HG03432 (cell line): ENCODE measurements at regions not wholly inside any gene's neighbourhood (a gene's known extent, or its start where the extent isn't known, plus 50 kb on each side); places are given as distances from the start of the nearest gene placed in this dataset.

Source experiments
- ATAC-seq: cut with Tn5 transposase; IDR thresholded peaks from one replicate; pipeline ENCODE4 v1.9.1; 2021; ENCODE audit warnings: mild to moderate bottlenecking, moderate library complexity; ENCODE audit not compliant: unreplicated experiment

GRCh38 chr20:17012546-17013226, 214.2 kb upstream of the PCSK2 start:
- ATAC-seq = no peak

- no peak for ATAC-seq
Observed at GRCh38 chr20:17014217-17014616, 212.6 kb upstream of the PCSK2 start.

GRCh38 chr20:17014756-17015366, 212.0 kb upstream of the PCSK2 start:
- no peak for ATAC-seq

- ATAC-seq = no peak
Observed at GRCh38 chr20:17017232-17017631, 209.6 kb upstream of the PCSK2 start.

GRCh38 chr20:17021481-17021880, 205.4 kb upstream of the PCSK2 start:
- ATAC-seq = no peak

- no peak for ATAC-seq
Observed at GRCh38 chr20:17023036-17023435, 203.8 kb upstream of the PCSK2 start.

GRCh38 chr20:17023806-17024205, 203.0 kb upstream of the PCSK2 start:
- ATAC-seq = no peak

- no peak for ATAC-seq
Observed at GRCh38 chr20:17024513-17025119, 202.2 kb upstream of the PCSK2 start.

- ATAC-seq = no peak
Observed at GRCh38 chr20:17026346-17026745, 200.5 kb upstream of the PCSK2 start.

GRCh38 chr20:17029698-17030097, 197.1 kb upstream of the PCSK2 start:
- ATAC-seq = no peak

- ATAC-seq = no peak
Observed at GRCh38 chr20:17036541-17036940, 190.3 kb upstream of the PCSK2 start.

GRCh38 chr20:17042122-17042521, 184.7 kb upstream of the PCSK2 start:
- ATAC-seq = no peak

GRCh38 chr20:17043323-17043722, 183.5 kb upstream of the PCSK2 start:
- ATAC-seq = no peak

GRCh38 chr20:17044891-17045290, 181.9 kb upstream of the PCSK2 start:
- ATAC-seq = no peak

GRCh38 chr20:17059465-17059864, 167.4 kb upstream of the PCSK2 start:
- ATAC-seq = no peak

- ATAC-seq = no peak
Observed at GRCh38 chr20:17061715-17062114, 165.1 kb upstream of the PCSK2 start.

GRCh38 chr20:17062712-17063111, 164.1 kb upstream of the PCSK2 start:
- no peak for ATAC-seq

GRCh38 chr20:17066902-17067301, 159.9 kb upstream of the PCSK2 start:
- ATAC-seq = no peak

- no peak for ATAC-seq
Observed at GRCh38 chr20:17068084-17068711, 158.6 kb upstream of the PCSK2 start.

- ATAC-seq = no peak
Observed at GRCh38 chr20:17077030-17077429, 149.8 kb upstream of the PCSK2 start.

- no peak for ATAC-seq
Observed at GRCh38 chr20:17083738-17084137, 143.1 kb upstream of the PCSK2 start.

GRCh38 chr20:17084909-17085308, 141.9 kb upstream of the PCSK2 start:
- ATAC-seq = no peak
